WTC11 (cell line): ENCODE measurements at regions not wholly inside any gene's neighbourhood (a gene's known extent, or its start where the extent isn't known, plus 50 kb on each side); places are given as distances from the start of the nearest gene placed in this dataset.

Source experiments
- ATF2 ChIP-seq: sonication (generic); formaldehyde crosslinking; IDR thresholded peaks from 2 replicates; pipeline ENCODE4 v1.8.1; 2022; ENCODE audit warnings: low read depth, missing genetic modification reagents, borderline replicate concordance
- FOXP1 ChIP-seq: sonication (generic); formaldehyde crosslinking; IDR thresholded peaks from 2 replicates; pipeline ENCODE4 v1.8.0; 2022; ENCODE audit warnings: missing genetic modification reagents, mild to moderate bottlenecking, moderate library complexity, borderline replicate concordance
- NR3C1 ChIP-seq: sonication (generic); formaldehyde crosslinking; conservative IDR thresholded peaks from 2 replicates; pipeline ENCODE4 v1.8.1; 2023; ENCODE audit warnings: low read depth, mild to moderate bottlenecking, missing genetic modification reagents
- TEAD4 ChIP-seq: sonication (generic); formaldehyde crosslinking; IDR thresholded peaks from 2 replicates; pipeline ENCODE4 v1.8.0; 2022; ENCODE audit warnings: mild to moderate bottlenecking, missing genetic modification reagents
- ZNF138 ChIP-seq: sonication (generic); formaldehyde crosslinking; conservative IDR thresholded peaks from 2 replicates; pipeline ENCODE4 v1.8.1; 2022; ENCODE audit warnings: mild to moderate bottlenecking, moderate library complexity, missing genetic modification reagents
- ZNF425 ChIP-seq: fragments of 250-450 bp; sonication (Bioruptor Pico); conservative IDR thresholded peaks from 2 replicates; pipeline ENCODE4 v1.9.0; 2021; ENCODE audit warnings: mild to moderate bottlenecking
- TF ChIP-seq, protein P1 (sequence below): sonication (generic); formaldehyde crosslinking; IDR thresholded peaks from 2 replicates; pipeline ENCODE4 v1.8.0; 2022; ENCODE audit warnings: mild to moderate bottlenecking, missing genetic modification reagents
- TF ChIP-seq, protein P2 (sequence below): fragments of 200-600 bp; IDR thresholded peaks from 2 replicates; pipeline ENCODE4 v1.8.0; 2022; ENCODE audit warnings: antibody characterized with exemption
- TF ChIP-seq, protein P3 (sequence below): sonication (generic); formaldehyde crosslinking; IDR thresholded peaks from 2 replicates; pipeline ENCODE4 v1.8.1; 2023; ENCODE audit warnings: mild to moderate bottlenecking, missing genetic modification reagents

DNA sequence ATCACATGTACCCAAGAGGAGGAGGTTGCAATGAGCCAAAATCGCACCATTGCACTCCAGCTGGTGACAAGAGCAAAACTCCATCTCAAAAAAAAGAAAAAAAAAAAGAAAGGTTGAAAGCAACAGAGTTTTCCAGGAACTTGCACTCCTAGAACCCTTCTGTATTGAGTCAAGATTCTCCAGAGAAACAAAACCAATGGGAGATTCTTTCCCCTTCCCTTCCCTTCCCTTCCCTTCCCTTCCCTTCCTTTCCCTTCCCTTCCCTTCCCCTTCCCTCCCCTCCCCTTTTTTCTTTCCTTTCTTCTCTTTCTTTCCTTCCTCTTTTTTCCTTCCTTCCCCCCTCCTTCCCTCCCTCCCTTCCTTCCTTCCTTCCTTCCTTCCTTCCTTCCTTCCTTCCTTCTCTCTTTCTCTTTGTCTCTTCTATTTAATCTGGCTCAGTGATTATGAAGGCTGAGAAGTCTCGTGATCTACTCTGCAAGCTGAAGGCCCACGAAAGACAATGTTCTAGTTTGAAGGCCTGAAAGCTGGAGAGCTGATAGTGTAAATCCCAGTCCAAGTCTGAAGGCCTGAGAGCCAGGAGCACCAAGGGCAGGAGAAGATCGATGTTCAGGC lies 59.6 kb upstream of the CNTLN start:
- TF ChIP-seq, protein P1, sequence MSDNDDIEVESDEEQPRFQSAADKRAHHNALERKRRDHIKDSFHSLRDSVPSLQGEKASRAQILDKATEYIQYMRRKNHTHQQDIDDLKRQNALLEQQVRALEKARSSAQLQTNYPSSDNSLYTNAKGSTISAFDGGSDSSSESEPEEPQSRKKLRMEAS (CRISPR knock-in tag) = no peak
- TF ChIP-seq FOXP1 (CRISPR knock-in tag) = no peak
- TF ChIP-seq, protein P2, sequence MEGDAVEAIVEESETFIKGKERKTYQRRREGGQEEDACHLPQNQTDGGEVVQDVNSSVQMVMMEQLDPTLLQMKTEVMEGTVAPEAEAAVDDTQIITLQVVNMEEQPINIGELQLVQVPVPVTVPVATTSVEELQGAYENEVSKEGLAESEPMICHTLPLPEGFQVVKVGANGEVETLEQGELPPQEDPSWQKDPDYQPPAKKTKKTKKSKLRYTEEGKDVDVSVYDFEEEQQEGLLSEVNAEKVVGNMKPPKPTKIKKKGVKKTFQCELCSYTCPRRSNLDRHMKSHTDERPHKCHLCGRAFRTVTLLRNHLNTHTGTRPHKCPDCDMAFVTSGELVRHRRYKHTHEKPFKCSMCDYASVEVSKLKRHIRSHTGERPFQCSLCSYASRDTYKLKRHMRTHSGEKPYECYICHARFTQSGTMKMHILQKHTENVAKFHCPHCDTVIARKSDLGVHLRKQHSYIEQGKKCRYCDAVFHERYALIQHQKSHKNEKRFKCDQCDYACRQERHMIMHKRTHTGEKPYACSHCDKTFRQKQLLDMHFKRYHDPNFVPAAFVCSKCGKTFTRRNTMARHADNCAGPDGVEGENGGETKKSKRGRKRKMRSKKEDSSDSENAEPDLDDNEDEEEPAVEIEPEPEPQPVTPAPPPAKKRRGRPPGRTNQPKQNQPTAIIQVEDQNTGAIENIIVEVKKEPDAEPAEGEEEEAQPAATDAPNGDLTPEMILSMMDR = no peak
- TF ChIP-seq TEAD4 (CRISPR knock-in tag) = no peak
- TF ChIP-seq, protein P3, sequence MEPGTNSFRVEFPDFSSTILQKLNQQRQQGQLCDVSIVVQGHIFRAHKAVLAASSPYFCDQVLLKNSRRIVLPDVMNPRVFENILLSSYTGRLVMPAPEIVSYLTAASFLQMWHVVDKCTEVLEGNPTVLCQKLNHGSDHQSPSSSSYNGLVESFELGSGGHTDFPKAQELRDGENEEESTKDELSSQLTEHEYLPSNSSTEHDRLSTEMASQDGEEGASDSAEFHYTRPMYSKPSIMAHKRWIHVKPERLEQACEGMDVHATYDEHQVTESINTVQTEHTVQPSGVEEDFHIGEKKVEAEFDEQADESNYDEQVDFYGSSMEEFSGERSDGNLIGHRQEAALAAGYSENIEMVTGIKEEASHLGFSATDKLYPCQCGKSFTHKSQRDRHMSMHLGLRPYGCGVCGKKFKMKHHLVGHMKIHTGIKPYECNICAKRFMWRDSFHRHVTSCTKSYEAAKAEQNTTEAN (CRISPR knock-in tag) = no peak
- TF ChIP-seq NR3C1 (CRISPR knock-in tag) = no peak
- TF ChIP-seq ATF2 (CRISPR knock-in tag) = no peak
- no peak for TF ChIP-seq ZNF138 (CRISPR knock-in tag)
- TF ChIP-seq ZNF425 (CRISPR knock-in tag) = no peak
